Endodermal cell (in vitro differentiated cells): ENCODE measurements at regions not wholly inside any gene's neighbourhood (a gene's known extent, or its start where the extent isn't known, plus 50 kb on each side); places are given as distances from the start of the nearest gene placed in this dataset.

ENCODE experiments used
- DNase-seq: peaks from one replicate; pipeline ENCODE4 v3.0.0-alpha.2; 2017
- H3K27ac ChIP-seq: 2 replicates; pipeline ENCODE4 v1.5.1; 2013; ENCODE audit warnings: mild to moderate bottlenecking, low read depth, low read length, moderate library complexity
- H3K27me3 ChIP-seq: 2 replicates; pipeline ENCODE4 v1.6.1; 2013; ENCODE audit warnings: mild to moderate bottlenecking, low read length, moderate library complexity; ENCODE audit not compliant: insufficient read depth, control insufficient read depth, poor library complexity, severe bottlenecking
- H3K36me3 ChIP-seq: 2 replicates; pipeline ENCODE4 v1.7.0; 2013; ENCODE audit warnings: mild to moderate bottlenecking, low read length, moderate library complexity; ENCODE audit not compliant: control insufficient read depth, insufficient read depth
- H3K4me1 ChIP-seq: one replicate; pipeline ENCODE4 v1.7.0; 2013; ENCODE audit warnings: low read length; ENCODE audit not compliant: control insufficient read depth, insufficient read depth
- H3K4me3 ChIP-seq: 2 replicates; pipeline ENCODE4 v1.5.1; 2013; ENCODE audit warnings: mild to moderate bottlenecking, low read length, moderate library complexity
- H3K9ac ChIP-seq: 2 replicates; pipeline ENCODE4 v1.6.1; 2013; ENCODE audit warnings: mild to moderate bottlenecking, low read length, moderate library complexity; ENCODE audit not compliant: poor library complexity, severe bottlenecking; ENCODE audit errors: extremely low read depth
- H3K9me3 ChIP-seq: 2 replicates; pipeline ENCODE4 v1.6.1; 2013; ENCODE audit warnings: mild to moderate bottlenecking, low read length, moderate library complexity; ENCODE audit not compliant: control insufficient read depth
- H3K27ac Mint-ChIP-seq: 2 replicates; pipeline ENCODE4 v1.8.0; 2020; ENCODE audit warnings: mixed read lengths
- H3K27me3 Mint-ChIP-seq: 2 replicates; pipeline ENCODE4 v1.8.0; 2021; ENCODE audit warnings: mild to moderate bottlenecking, mixed read lengths; ENCODE audit not compliant: insufficient read depth
- H3K36me3 Mint-ChIP-seq: 2 replicates; pipeline ENCODE4 v1.8.0; 2020; ENCODE audit warnings: low read depth, mixed read lengths
- H3K4me1 Mint-ChIP-seq: 2 replicates; pipeline ENCODE4 v1.8.0; 2020; ENCODE audit warnings: mixed read lengths
- H3K4me3 Mint-ChIP-seq: 2 replicates; pipeline ENCODE4 v1.8.0; 2020; ENCODE audit warnings: mild to moderate bottlenecking, moderate library complexity, mixed read lengths
- H3K9me3 Mint-ChIP-seq: 2 replicates; pipeline ENCODE4 v1.8.0; 2020; ENCODE audit warnings: mild to moderate bottlenecking, mixed read lengths
- WGBS, 2 experiments: methylation state at CpG; one replicate each; pipeline versions ENCODE4 v1.1.5 to v1.1.7; 2013; ENCODE audit warnings: missing lambda C conversion rate in 2 of 2, mixed read lengths in 1 of 2; ENCODE audit not compliant: insufficient coverage in 1 of 2, insufficient read length in 1 of 2; 5-methylcytosine and 5-hydroxymethylcytosine counted together
- TF ChIP-seq, protein P1 (sequence below): fragments of 200-600 bp; sonication (generic); conservative IDR thresholded peaks from 2 replicates; pipeline ENCODE4 v1.5.0; 2021; ENCODE audit warnings: antibody characterized with exemption, mild to moderate bottlenecking

DNA sequence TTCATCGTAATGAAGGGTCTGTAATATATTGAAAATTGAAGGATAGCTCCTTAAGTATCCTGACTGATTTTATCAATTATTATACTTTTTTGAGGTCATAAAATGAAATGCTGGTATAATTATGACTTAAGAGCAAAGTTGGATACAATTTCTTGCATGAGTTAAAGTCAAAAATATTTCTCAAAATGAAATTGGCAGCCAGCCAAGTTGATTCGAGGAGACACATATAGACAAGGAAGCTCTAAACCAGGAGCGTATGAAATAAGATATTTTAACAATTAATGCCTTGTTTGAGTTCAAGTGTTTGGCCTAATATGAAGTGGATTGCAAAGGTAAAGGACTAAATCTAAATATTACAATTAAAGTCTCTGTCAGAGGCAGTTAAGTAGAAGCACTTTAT lies 260.4 kb upstream of the DSEL start:
- Mint-ChIP-seq H3K36me3 (no peaks in the 10 kb centered on the region), H3K9me3 (no peaks in the 10 kb centered on the region), H3K4me3 (no peak overlapping the region), H3K4me1 (no peaks in the 10 kb centered on the region), H3K27ac (no peak overlapping the region), H3K27me3 (no peaks in the 10 kb centered on the region)
- Histone ChIP-seq H3K9me3 (no peaks in the 10 kb centered on the region), H3K4me1 (no peaks in the 10 kb centered on the region), H3K27me3 (no peaks in the 10 kb centered on the region), H3K9ac (no peak overlapping the region), H3K4me3 (no peak overlapping the region), H3K36me3 (no peaks in the 10 kb centered on the region), H3K27ac (no peak overlapping the region)
- WGBS, 2 experiments = 86 to 94% methylated on average over 2 to 3 of the region's 3 CpGs
- DNase-seq = no peak
- TF ChIP-seq, protein P1, sequence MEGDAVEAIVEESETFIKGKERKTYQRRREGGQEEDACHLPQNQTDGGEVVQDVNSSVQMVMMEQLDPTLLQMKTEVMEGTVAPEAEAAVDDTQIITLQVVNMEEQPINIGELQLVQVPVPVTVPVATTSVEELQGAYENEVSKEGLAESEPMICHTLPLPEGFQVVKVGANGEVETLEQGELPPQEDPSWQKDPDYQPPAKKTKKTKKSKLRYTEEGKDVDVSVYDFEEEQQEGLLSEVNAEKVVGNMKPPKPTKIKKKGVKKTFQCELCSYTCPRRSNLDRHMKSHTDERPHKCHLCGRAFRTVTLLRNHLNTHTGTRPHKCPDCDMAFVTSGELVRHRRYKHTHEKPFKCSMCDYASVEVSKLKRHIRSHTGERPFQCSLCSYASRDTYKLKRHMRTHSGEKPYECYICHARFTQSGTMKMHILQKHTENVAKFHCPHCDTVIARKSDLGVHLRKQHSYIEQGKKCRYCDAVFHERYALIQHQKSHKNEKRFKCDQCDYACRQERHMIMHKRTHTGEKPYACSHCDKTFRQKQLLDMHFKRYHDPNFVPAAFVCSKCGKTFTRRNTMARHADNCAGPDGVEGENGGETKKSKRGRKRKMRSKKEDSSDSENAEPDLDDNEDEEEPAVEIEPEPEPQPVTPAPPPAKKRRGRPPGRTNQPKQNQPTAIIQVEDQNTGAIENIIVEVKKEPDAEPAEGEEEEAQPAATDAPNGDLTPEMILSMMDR = no peak

DNA sequence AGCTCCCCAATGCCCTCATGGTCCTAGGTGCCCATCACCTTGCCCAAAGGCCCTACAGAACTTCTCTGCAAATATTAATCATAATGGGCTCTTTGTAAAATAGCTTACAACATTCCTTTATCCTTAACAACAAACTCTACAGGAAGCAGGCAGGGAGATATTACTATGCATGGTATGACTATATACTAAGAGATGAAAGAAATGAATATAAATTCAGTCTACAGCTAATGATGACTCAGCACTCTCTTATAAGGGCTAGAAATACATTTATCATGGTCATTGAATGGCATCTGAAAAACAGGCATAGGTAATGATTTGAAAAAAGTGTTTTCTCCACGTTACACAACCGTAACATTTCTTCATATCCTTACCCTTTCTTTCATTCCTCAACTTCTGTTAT lies 254.8 kb upstream of the DSEL start:
- Histone ChIP-seq H3K27ac (no peak overlapping the region), H3K4me1 (no peaks in the 10 kb centered on the region), H3K27me3 (no peaks in the 10 kb centered on the region), H3K36me3 (no peaks in the 10 kb centered on the region), H3K4me3 (no peak overlapping the region), H3K9ac (no peak overlapping the region), H3K9me3 (no peaks in the 10 kb centered on the region)
- no peaks in the 10 kb centered on the region for H3K27me3 Mint-ChIP-seq
- H3K9me3 Mint-ChIP-seq = no peaks in the 10 kb centered on the region
- no peak overlapping the region for H3K27ac Mint-ChIP-seq
- H3K36me3 Mint-ChIP-seq = no peaks in the 10 kb centered on the region
- peaks cover 2% of the 10 kb centered on the region for H3K4me1 Mint-ChIP-seq
- no peak for DNase-seq
- TF ChIP-seq, protein P1 = no peak
- 83 to 85% methylated on average over 2 of the region's 2 CpGs for WGBS, 2 experiments
- H3K4me3 Mint-ChIP-seq = no peak overlapping the region

DNA sequence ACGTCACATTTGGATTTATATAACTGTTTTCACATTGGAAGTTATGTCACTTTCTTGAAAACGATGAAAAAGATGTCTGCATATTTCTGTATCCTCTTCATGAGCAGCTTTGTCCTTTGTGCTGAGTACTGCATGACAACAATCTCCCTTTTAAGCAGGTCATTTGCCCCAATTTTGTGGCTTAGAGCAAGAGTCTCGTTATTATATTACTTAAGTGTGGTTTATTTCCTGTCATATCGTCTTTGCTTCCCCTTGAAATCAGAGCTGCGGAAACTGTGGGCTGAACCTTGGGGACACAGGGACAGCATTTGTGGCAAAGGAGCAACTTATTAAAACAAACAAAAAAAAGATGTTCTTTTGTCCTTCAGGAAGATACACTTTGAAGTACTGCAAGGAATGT lies 254.0 kb upstream of the DSEL start:
- Histone ChIP-seq H3K27ac (no peak overlapping the region), H3K27me3 (no peaks in the 10 kb centered on the region), H3K9me3 (no peaks in the 10 kb centered on the region), H3K4me1 (no peaks in the 10 kb centered on the region), H3K4me3 (no peak overlapping the region), H3K36me3 (no peaks in the 10 kb centered on the region), H3K9ac (no peak overlapping the region)
- 91 to 92% methylated on average over 3 to 5 of the region's 5 CpGs for WGBS, 2 experiments
- no peaks in the 10 kb centered on the region for H3K36me3 Mint-ChIP-seq
- no peaks in the 10 kb centered on the region for H3K27me3 Mint-ChIP-seq
- TF ChIP-seq, protein P1 = no peak
- no peak overlapping the region for H3K27ac Mint-ChIP-seq
- no peak overlapping the region for H3K4me3 Mint-ChIP-seq
- DNase-seq = no peak
- H3K4me1 Mint-ChIP-seq = peaks cover 2% of the 10 kb centered on the region
- no peaks in the 10 kb centered on the region for H3K9me3 Mint-ChIP-seq
